Fibroblast of skin of scalp (primary cell): ENCODE measurements at regions not wholly inside any gene's neighbourhood (a gene's known extent, or its start where the extent isn't known, plus 50 kb on each side); places are given as distances from the start of the nearest gene placed in this dataset.

Experiments used
- DNase-seq: peaks from one replicate; pipeline ENCODE4 v3.0.0-alpha.2; 2013

- DNase-seq, result no peak
Measured at GRCh38 chr3:22326305-22326704, 575.3 kb upstream of the ZNF385D start.

GRCh38 chr3:22334996-22335395 is 584.0 kb upstream of the ZNF385D start:
- no peak for DNase-seq

GRCh38 chr3:22349215-22349851 is 598.3 kb upstream of the ZNF385D start:
- DNase-seq, result no peak

GRCh38 chr3:22351806-22352205 is 600.8 kb upstream of the ZNF385D start:
- DNase-seq, result no peak

GRCh38 chr3:22353126-22353525 is 602.1 kb upstream of the ZNF385D start:
- no peak for DNase-seq

- no peak for DNase-seq
Measured at GRCh38 chr3:22358334-22358733, 607.3 kb upstream of the ZNF385D start.

GRCh38 chr3:22360164-22360563 is 609.2 kb upstream of the ZNF385D start:
- no peak for DNase-seq

- DNase-seq, result peak; percentile 19
Measured at GRCh38 chr3:22360970-22361369, 610.0 kb upstream of the ZNF385D start.

- peak; percentile 41 for DNase-seq
Measured at GRCh38 chr3:22361521-22361920, 610.5 kb upstream of the ZNF385D start.

- DNase-seq, result no peak
Measured at GRCh38 chr3:22364851-22365250, 613.8 kb upstream of the ZNF385D start.

GRCh38 chr3:22366781-22367180 is 615.8 kb upstream of the ZNF385D start:
- DNase-seq, result peak; percentile 2

GRCh38 chr3:22371036-22371435 is 620.0 kb upstream of the ZNF385D start:
- no peak for DNase-seq

GRCh38 chr3:22371607-22372291 is 620.7 kb upstream of the ZNF385D start:
- no peak for DNase-seq

GRCh38 chr3:22372292-22373062 is 621.5 kb upstream of the ZNF385D start:
- peak; percentile 3 for DNase-seq

- no peak for DNase-seq
Measured at GRCh38 chr3:22373182-22373581, 622.2 kb upstream of the ZNF385D start.

GRCh38 chr3:22373827-22374226 is 622.8 kb upstream of the ZNF385D start:
- DNase-seq, result no peak

- peak; percentile 85 for DNase-seq
Measured at GRCh38 chr3:22377421-22377820, 626.4 kb upstream of the ZNF385D start.

GRCh38 chr3:22378869-22379268 is 627.9 kb upstream of the ZNF385D start:
- no peak for DNase-seq

GRCh38 chr3:22380253-22380652 is 629.2 kb upstream of the ZNF385D start:
- no peak for DNase-seq

- DNase-seq, result peak; percentile 7
Measured at GRCh38 chr3:22381564-22381963, 630.6 kb upstream of the ZNF385D start.

- DNase-seq, result no peak
Measured at GRCh38 chr3:22383285-22383684, 632.3 kb upstream of the ZNF385D start.

- no peak for DNase-seq
Measured at GRCh38 chr3:22386107-22386506, 635.1 kb upstream of the ZNF385D start.

- no peak for DNase-seq
Measured at GRCh38 chr3:22392286-22392685, 641.3 kb upstream of the ZNF385D start.

GRCh38 chr3:22392859-22393258 is 641.8 kb upstream of the ZNF385D start:
- no peak for DNase-seq
